DMS153 treated with DMSO at 0.1 percent for 48 hours (cell line): ENCODE measurements at regions not wholly inside any gene's neighbourhood (a gene's known extent, or its start where the extent isn't known, plus 50 kb on each side); places are given as distances from the start of the nearest gene placed in this dataset.
"Not testable (repeated sequence)": the region's sequence is repeated elsewhere in the genome, so short reads cannot be mapped to it uniquely, and the experiment has no call there.

Source experiments
- DNase-seq: peaks from one replicate; lab custom pipeline; 2025; ENCODE audit not compliant: unreplicated experiment; lab: John Stamatoyannopoulos, UW

- DNase-seq, result no peak
Observed at GRCh38 chr2:15681089-15681885, 89.6 kb downstream of the DDX1 start.

- DNase-seq, result no peak
Observed at GRCh38 chr2:15682354-15682753, 90.7 kb downstream of the DDX1 start.

DNA sequence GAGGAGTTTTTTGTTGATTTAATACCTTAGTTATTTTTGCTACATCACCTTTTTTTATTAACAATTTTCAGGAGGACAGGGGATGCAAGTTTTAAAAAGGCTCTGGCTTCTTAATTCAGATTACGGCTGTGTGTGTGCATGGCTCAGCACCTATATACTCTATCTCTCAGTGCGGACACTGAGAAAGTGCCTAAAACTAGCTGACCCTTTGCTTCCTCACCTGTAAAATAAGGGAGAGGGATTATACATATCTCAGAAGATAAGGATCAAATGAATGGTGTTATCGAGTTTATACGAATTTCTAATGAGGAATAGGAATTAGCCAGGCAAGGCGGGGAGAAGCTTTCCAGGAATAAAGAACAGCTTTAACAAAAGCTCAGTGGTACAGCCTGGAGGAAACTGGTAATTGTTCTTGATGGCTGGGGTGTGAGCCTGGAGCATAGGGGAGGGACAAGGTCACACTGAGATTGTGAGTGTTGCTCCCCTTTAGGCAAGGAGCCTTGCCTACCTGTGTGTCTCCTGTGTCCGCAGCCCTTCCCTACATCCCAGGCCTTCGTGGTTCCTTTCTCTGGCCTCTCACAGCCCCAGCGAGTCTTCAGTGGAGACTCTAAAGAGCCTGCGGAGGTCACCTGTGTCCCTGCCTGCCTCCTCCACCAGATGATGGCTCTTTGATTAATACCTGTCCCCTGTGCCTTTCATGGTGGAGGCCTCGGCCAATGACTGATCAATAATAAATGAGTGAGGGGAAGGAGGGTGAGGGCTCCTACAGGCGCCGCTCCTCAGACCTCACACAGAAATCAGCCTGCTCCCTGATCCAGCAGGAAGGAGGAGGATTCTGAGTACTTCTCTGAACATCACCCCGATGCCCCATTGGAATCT is 92.7 kb downstream of the DDX1 start:
- no peak for DNase-seq

DNA sequence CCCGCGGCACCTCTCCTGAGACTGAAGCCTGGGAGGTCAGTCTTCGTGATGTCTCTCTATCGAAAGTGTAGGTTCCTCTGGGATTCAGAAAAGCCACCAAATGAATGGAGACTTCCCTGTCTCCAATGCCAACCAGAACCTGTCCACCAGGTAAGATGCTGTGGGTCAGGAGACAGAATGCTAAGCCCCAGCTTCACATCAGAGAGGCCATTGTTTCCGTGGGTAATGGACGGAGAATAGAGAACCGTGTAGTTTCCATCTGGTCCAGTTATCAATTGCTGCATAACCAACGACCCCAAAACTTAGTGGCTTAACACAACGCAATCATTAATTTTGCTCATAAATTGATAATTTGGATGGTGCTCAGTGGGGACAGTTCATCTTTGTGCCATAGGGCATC is 93.5 kb downstream of the DDX1 start:
- no peak for DNase-seq

DNA sequence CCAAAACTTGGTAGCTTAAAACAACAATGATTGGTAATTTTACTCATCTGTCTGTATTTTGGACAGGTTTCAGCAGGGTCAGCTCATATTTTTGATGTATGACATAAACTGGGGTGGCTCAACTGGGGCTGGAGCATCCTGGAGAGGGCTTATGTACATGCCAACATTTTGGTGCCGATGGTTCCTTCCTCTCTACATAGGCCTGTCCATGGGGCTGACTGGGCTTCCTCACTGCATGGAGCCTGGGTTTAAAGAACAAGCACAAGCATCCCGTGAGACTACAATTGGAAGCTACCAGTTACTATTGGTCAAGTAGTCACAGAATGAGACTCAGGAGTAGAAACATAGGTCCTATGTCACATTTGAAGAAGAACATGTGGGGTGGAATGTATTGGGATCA is 95.0 kb downstream of the DDX1 start:
- DNase-seq, result no peak

- DNase-seq, result no peak
Observed at GRCh38 chr2:15687243-15687642, 95.6 kb downstream of the DDX1 start.

DNA sequence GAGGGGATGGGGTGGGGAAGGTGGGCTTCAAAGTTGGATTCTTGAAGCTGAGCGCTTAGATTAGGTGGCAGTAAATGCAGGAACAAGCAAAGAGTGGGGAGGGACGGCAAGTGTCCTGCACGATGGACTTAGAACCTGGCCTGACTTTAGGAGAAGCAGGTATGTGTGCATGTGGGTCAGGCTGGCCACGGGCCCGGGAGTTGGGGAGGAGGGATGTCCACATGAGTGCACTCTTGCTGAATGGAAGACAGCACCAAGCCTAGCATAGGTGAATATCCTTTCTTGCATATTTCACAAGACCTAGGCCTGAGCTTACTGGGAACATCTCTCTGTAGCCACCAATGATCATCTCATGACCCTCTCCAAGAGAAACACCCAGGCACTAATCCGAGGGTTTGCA is 96.1 kb downstream of the DDX1 start:
- DNase-seq, result no peak

DNA sequence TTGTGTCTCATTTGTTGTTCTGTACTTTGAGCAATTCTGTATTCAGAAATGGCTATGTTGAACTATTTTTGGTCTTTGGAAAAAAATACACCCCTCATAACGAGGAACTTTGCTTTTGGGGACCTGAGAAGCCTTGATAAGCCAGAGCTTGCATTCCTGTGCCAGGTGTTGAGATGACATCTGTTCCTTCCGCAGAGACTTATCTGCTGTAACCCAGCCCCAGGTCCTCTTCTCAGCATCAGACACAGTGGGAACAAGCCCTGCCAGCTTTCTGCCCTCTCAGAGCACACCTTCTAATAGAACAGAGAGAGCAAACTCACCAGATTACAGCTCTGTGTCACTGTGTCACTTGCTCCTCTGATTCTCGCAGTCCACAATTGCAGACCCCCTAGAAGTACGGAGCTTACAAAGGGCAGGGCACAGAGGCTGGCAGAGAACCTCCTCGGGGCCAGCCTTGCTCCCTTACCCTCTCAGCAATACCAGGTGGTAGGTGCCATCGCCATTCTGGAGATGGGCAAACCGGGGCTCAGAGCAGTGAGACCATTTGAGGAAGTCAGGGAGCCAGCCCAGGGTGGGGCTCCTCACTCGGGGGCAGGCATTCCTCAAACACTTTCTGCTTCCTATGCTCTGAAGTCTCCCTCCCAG is 97.4 kb downstream of the DDX1 start:
- no peak for DNase-seq

DNA sequence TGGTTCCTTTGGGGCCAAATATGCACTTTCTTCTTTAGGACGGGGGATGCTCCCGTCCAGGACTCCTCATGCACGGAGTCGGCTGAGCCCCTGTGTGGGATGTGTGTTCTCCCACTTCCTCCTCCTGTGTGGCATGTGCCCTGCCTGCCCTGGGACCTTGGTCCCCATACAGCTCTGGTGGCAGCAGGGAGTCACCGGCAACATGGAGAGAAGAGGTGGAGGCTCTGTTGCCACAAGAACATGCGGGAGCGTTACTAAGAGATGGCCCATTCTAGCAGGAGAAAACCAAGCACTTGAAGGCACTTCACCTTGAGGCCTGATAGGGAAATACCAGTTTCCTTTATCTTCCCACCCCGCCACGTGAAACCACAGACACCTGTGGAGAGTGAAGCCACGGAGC is 98.0 kb downstream of the DDX1 start:
- DNase-seq, result no peak

- DNase-seq, result no peak
Observed at GRCh38 chr2:15691586-15692310, 100.1 kb downstream of the DDX1 start.

DNA sequence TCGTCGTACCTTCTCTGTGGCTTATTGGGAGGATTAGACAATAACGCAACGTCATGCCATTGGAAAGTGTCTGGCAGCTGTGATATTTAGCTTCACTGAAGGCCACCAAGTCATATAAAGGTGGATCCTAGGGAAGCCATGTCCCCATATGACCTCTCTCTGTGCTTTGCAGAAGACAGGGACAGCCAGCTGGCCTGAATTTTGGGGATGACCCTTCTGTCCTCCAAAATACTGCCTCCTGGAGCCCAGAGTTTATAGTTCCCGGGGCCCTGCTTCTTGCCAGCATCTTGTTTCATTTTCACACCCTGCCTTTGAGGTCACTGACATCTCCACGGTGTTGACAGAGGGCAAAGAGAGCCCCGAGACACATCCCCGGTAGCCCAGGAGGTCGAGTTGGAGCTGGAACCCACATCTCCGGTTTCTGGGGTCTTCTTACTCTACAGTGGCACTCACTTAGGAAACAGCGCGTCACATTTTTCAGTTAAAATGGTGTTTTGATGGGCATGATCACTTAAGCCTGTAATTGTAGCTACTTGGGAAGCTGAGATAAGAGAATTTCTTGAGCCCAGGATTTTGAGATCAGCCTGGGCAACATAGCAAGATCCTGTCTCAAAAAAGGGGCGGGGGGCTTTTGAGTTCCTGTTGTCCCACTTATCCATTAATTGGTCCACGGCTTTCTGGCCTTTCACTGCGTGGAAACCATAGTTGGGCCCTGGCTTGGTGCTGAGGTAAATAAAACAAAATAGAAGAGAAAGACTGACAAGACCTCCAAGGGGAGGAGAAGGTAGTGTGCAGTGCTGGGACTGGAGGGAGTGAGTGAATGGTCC is 101.1 kb downstream of the DDX1 start:
- no peak for DNase-seq

- no peak for DNase-seq
Observed at GRCh38 chr2:15693382-15693781, 101.7 kb downstream of the DDX1 start.

GRCh38 chr2:15693926-15694588 is 102.4 kb downstream of the DDX1 start:
- DNase-seq, result no peak

DNA sequence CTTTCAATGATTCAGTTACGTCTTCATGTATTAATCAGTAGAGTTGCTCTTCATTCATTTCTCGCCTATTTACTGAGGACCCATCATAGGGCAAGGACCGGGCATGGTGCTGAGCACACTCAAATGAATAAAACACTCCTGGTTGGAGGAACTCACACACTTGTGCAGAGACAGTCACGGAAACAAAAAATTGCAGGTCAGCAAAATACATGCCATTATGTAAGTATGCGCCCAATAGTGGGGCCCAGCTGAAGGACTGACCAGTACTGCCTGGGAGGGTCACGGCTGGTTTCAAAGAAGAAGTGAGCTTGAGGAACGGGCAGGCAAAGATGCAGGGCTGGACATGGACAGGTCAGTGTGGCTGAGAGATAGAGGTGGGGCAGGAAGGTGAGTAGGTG is 102.9 kb downstream of the DDX1 start:
- DNase-seq, result no peak

DNA sequence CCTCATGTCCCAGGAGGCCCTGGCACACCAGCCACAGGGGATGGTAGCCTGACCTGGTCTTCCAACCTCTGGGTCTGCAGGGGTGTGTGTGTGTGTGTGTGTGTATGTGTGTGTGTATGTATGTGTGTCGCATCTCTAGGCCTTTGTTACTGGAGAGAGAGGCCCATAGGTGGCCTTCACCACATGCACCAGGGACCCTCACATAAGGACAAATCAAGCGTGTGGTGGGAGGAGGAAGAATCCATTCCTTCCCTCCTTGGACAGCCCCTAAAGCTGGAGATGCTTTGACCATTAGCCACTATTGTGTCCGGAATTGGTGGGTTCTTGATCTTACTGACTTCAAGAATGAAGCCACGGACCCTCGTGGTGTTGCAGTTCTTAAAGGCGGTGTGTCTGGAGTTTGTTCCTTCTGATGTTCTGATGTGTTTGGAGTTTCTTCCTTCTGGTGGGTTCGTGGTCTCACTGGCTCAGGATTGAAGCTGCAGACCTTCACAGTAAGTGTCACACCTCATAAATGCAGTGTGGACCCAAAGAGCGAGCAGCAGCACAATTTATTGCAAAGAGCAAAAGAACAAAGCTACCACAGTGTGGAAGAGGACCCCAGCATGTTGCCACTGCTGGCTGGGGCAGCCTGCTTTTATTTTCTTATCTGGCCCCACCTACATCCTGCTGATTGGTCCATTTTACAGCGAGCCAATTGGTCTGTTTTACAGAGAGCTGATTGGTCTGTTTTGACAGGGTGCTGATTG is 104.1 kb downstream of the DDX1 start:
- DNase-seq, result no peak

- not testable (repeated sequence) for DNase-seq
Observed at GRCh38 chr2:15696606-15697170, 105.0 kb downstream of the DDX1 start.

- no peak for DNase-seq
Observed at GRCh38 chr2:15700131-15700530, 108.5 kb downstream of the DDX1 start.

DNA sequence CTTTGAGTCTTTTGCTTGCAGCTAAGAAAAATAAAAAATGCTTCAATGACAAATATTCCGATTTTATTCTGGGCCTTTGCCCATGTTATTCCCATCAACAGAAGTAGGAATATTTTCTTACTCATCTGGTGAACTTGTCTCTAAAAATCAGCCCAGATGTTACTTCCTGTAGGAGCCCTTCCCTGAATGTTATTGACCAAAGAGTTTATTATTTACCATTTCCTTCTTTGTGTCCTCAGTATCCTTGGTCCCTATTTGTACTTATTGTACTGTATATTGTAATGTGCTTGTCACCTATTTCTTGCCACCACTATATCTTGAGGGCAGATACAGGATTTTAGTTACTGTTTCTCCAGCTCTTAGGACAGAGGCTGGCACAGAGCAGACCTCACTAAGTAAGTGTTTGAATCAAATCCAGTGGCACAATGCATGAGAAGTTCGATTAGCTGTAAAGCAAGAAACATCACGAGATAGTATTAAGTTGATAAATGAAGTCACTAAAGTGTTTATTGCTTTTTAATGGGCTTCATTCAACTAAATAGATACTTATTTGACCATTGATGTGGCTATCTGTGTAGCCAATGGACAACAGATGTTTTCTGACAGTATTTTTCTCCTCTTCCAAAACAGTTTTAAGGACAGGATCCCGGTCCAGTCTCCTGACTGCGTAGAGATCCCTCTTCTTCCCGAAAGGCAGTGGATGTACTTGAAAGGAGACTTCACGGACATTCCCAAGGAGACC is 109.1 kb downstream of the DDX1 start:
- no peak for DNase-seq
